Pancreas (tissue), 10 donors: ENCODE measurements at regions not wholly inside any gene's neighbourhood (a gene's known extent, or its start where the extent isn't known, plus 50 kb on each side); places are given as distances from the start of the nearest gene placed in this dataset.
"Not testable (repeated sequence)": the region's sequence is repeated elsewhere in the genome, so short reads cannot be mapped to it uniquely, and the experiment has no call there.

Experiments used
- ATAC-seq, 4 donors: fragments of 200-7000 bp; cut with Tn5 transposase; one replicate each; pipeline versions ENCODE4 v1.8.0 to v1.9.1; 2020; ENCODE audit warnings: mild to moderate bottlenecking in 4 of 4, moderate library complexity in 4 of 4
- DNase-seq, 6 donors: peaks; one replicate each; pipeline ENCODE4 v3.0.0-alpha.2; 2020
- FAIRE-seq: peaks from 2 replicates; lab custom pipeline; 2012; peaks lifted over from hg19 to GRCh38; lab: Jason Lieb, UNC
- H3K27ac ChIP-seq, 4 donors: fragments of 200-600 bp; sonication (generic); 1 replicate in 3 of 4; 2 replicates in 1 of 4; pipeline versions ENCODE4 v1.5.0 to v1.8.0; 2020
- H3K27me3 ChIP-seq, 4 donors: fragments of 200-600 bp; one replicate each; pipeline ENCODE4 v1.8.0; 2021
- H3K36me3 ChIP-seq, 3 donors: fragments of 200-600 bp; sonication (generic) in 1 of 3; one replicate each; pipeline versions ENCODE4 v1.5.0 to v1.8.0; 2020 to 2021
- H3K4me1 ChIP-seq, 3 donors: fragments of 200-600 bp; one replicate each; pipeline ENCODE4 v1.8.0; 2021
- H3K4me3 ChIP-seq, 4 donors: fragments of 200-600 bp; sonication (generic) in 2 of 4; one replicate each; pipeline versions ENCODE4 v1.5.0 to v1.8.0; 2020 to 2021
- H3K9me3 ChIP-seq, 4 donors: fragments of 200-600 bp; one replicate each; pipeline ENCODE4 v1.8.0; 2021
- WGBS, 2 donors: extraction: QIAGEN DNeasy Blood & Tissue Kit; methylation state at CpG; one replicate each; pipeline ENCODE4 v1.1.7; 2013; 5-methylcytosine and 5-hydroxymethylcytosine counted together
- intact Hi-C, 3 donors: fragments of 100-400 bp; cut with DNase I; formaldehyde crosslinking; loops; one replicate each; pipeline versions ENCODE4 v1.11.1 to v1.14.2; 2022
- TF ChIP-seq, protein P1 (sequence below), 4 donors: fragments of 200-600 bp; sonication (generic) in 3 of 4; IDR thresholded peaks; one replicate each; pipeline versions ENCODE4 v1.5.0 to v1.8.0; 2021; ENCODE audit warnings: antibody characterized with exemption in 4 of 4
- donor health status: healthy with polysubstance abuse.
- donor health status: DM: no; HTN: no; CAD: no; lungs with moderate emphysema.
- donor health status: DM: no; HTN: no; CAD: no.
- donor health status: control.
- donor health status: control.
- donor health status: Bipolar disorder and iron deficiency.
- donor health status: DM: yes; HTN: yes; CAD: no.
- donor health status: DM: no; HTN: no; CAD: no.
- donor health status: DM: no; HTN: no; CAD: no.
- donor health status: DM: yes; HTN: yes; CAD: no.

DNA sequence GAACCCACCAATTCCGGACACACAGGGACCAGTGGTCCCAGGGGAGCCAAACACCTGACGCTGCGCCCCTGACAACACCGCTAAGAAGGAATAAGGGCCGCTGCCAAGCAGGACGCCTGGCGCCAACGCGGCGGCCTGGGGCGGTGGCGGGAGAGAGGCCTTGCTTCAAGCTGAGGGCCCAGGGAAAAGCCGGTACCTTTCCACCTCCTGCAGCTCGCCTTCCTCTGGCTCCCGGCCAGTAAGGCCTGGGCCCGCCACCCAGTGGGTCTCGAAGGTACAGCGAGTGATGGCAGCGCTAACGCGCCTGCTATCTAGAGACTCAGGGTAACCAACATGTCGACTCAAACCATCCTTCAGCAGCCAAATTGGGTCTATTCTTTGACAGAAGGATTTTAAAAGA, 1074.1 kb downstream of the SI start:
- Histone ChIP-seq H3K27me3 (no peaks in the 10 kb centered on the region), H3K36me3 (no peaks in the 10 kb centered on the region), H3K9me3 (no peaks in the 10 kb centered on the region), H3K4me3 (no peak overlapping the region), H3K27ac (no peak overlapping the region), H3K4me1 (no peaks in the 10 kb centered on the region)
- FAIRE-seq (no peak), DNase-seq (peak in 1 of 6 donors; percentile 42), ATAC-seq (no peak)
- WGBS, 2 donors = 83% methylated on average over 22 of the region's 22 CpGs
- TF ChIP-seq, protein P1, sequence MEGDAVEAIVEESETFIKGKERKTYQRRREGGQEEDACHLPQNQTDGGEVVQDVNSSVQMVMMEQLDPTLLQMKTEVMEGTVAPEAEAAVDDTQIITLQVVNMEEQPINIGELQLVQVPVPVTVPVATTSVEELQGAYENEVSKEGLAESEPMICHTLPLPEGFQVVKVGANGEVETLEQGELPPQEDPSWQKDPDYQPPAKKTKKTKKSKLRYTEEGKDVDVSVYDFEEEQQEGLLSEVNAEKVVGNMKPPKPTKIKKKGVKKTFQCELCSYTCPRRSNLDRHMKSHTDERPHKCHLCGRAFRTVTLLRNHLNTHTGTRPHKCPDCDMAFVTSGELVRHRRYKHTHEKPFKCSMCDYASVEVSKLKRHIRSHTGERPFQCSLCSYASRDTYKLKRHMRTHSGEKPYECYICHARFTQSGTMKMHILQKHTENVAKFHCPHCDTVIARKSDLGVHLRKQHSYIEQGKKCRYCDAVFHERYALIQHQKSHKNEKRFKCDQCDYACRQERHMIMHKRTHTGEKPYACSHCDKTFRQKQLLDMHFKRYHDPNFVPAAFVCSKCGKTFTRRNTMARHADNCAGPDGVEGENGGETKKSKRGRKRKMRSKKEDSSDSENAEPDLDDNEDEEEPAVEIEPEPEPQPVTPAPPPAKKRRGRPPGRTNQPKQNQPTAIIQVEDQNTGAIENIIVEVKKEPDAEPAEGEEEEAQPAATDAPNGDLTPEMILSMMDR (IDR thresholded peaks at IDR 0.05) = no peak
- intact Hi-C loops = no loop called here

GRCh38 chr3:164003016-164003415, 1075.3 kb downstream of the SI start:
- 90 to 91% methylated on average over 17 to 21 of the region's 21 CpGs for WGBS, 2 donors
- peak in 1 of 6 donors; percentile 60 for DNase-seq
- H3K27ac ChIP-seq, H3K9me3 ChIP-seq, H3K27me3 ChIP-seq, H3K36me3 ChIP-seq, FAIRE-seq, intact Hi-C loops, ATAC-seq, H3K4me3 ChIP-seq, H3K4me1 ChIP-seq: not testable (repeated sequence)

GRCh38 chr3:163983940-163984339, 1094.4 kb downstream of the SI start:
- Histone ChIP-seq H3K4me1 (no peaks in the 10 kb centered on the region), H3K36me3 (no peaks in the 10 kb centered on the region), H3K4me3 (no peak overlapping the region), H3K27ac (no peak overlapping the region), H3K27me3 (no peaks in the 10 kb centered on the region), H3K9me3 (no peaks in the 10 kb centered on the region)
- DNase-seq (no peak), ATAC-seq (no peak), FAIRE-seq (no peak)
- 59 to 74% methylated on average over 6 of the region's 6 CpGs for WGBS, 2 donors
- TF ChIP-seq, protein P1 (IDR thresholded peaks at IDR 0.05) = no peak
- intact Hi-C loops = no loop called here

GRCh38 chr3:163971861-163972260, 1106.4 kb downstream of the SI start:
- H3K27me3 ChIP-seq = no peaks in the 10 kb centered on the region
- no peaks in the 10 kb centered on the region for H3K36me3 ChIP-seq
- TF ChIP-seq, protein P1 (IDR thresholded peaks at IDR 0.05) = no peak
- no peak overlapping the region for H3K4me3 ChIP-seq
- no peaks in the 10 kb centered on the region for H3K9me3 ChIP-seq
- DNase-seq (no peak), ATAC-seq (no peak), FAIRE-seq (no peak)
- intact Hi-C loops = no loop called here
- H3K27ac ChIP-seq = no peak overlapping the region
- no peaks in the 10 kb centered on the region for H3K4me1 ChIP-seq

- no peak for FAIRE-seq
- no peak overlapping the region for H3K4me3 ChIP-seq
- TF ChIP-seq, protein P1 (IDR thresholded peaks at IDR 0.05) = no peak
Measured at GRCh38 chr3:163957072-163957471, 1121.2 kb downstream of the SI start.

GRCh38 chr3:163953526-163953925, 1124.8 kb downstream of the SI start:
- no peaks in the 10 kb centered on the region for H3K9me3 ChIP-seq
- FAIRE-seq (no peak), ATAC-seq (peak in 1 of 4 donors; percentile 36), DNase-seq (peak in 2 of 6 donors; percentile 11 to 54)
- no peaks in the 10 kb centered on the region for H3K36me3 ChIP-seq
- no peaks in the 10 kb centered on the region for H3K27me3 ChIP-seq
- H3K4me3 ChIP-seq = no peak overlapping the region
- WGBS, 2 donors = 43 to 48% methylated on average over 9 of the region's 9 CpGs
- TF ChIP-seq, protein P1 (IDR thresholded peaks at IDR 0.05) = no peak
- no peak overlapping the region for H3K27ac ChIP-seq
- H3K4me1 ChIP-seq = no peaks in the 10 kb centered on the region
- intact Hi-C loops = no loop called here

More at GRCh38 chr3:163957072-163957471, 1121.2 kb downstream of the SI start:
- no peak for DNase-seq
- Histone ChIP-seq H3K36me3 (no peaks in the 10 kb centered on the region), H3K27me3 (no peaks in the 10 kb centered on the region), H3K27ac (no peak overlapping the region), H3K4me1 (no peaks in the 10 kb centered on the region), H3K9me3 (no peaks in the 10 kb centered on the region)
- intact Hi-C loops = no loop called here
- ATAC-seq = no peak
